Ishikawa (cell line): ENCODE measurements at regions not wholly inside any gene's neighbourhood (a gene's known extent, or its start where the extent isn't known, plus 50 kb on each side); places are given as distances from the start of the nearest gene placed in this dataset.

Experiments used
- EP300 ChIP-seq: IDR thresholded peaks from 2 replicates; pipeline ENCODE4 v1.6.1; 2012; ENCODE audit warnings: borderline replicate concordance
- NFIC ChIP-seq: IDR thresholded peaks from 2 replicates; pipeline ENCODE4 v1.6.1; 2012
- RAD21 ChIP-seq: IDR thresholded peaks from 2 replicates; pipeline ENCODE4 v1.6.1; 2012; ENCODE audit warnings: low read depth
- TEAD4 ChIP-seq: IDR thresholded peaks from 2 replicates; pipeline ENCODE4 v1.6.1; 2012
- TF ChIP-seq, protein P1 (sequence below): IDR thresholded peaks from 2 replicates; pipeline ENCODE4 v1.6.1; 2012
- TF ChIP-seq, protein P2 (sequence below): IDR thresholded peaks from 2 replicates; pipeline ENCODE4 v1.6.1; 2012; ENCODE audit warnings: low read depth, mild to moderate bottlenecking
- TF ChIP-seq, protein P3 (sequence below): IDR thresholded peaks from 2 replicates; pipeline ENCODE4 v1.6.1; 2012

DNA sequence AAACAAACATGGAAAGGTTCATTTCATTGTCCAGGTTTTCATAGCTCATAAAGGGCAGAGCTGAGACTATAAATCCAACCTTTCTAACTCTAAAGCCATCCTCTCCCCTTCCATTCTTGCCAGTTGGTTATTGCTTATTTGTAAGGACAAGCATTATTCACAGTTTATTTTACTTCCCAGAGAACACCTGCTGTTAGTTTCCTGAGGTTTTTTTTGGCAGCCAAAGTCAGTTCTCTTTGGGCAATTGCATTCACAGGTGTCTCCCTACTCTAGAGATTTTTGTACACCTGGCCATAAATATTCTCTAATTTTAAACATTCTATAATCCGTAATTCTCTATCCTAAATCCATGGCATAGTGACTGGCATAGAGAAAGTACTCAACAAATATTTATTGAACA lies 87.3 kb upstream of the SPHKAP start:
- TF ChIP-seq NFIC = no peak
- no peak for TF ChIP-seq RAD21
- TF ChIP-seq, protein P1, sequence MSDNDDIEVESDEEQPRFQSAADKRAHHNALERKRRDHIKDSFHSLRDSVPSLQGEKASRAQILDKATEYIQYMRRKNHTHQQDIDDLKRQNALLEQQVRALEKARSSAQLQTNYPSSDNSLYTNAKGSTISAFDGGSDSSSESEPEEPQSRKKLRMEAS = no peak
- TF ChIP-seq EP300 = no peak
- TF ChIP-seq TEAD4 = no peak
- TF ChIP-seq, protein P2, sequence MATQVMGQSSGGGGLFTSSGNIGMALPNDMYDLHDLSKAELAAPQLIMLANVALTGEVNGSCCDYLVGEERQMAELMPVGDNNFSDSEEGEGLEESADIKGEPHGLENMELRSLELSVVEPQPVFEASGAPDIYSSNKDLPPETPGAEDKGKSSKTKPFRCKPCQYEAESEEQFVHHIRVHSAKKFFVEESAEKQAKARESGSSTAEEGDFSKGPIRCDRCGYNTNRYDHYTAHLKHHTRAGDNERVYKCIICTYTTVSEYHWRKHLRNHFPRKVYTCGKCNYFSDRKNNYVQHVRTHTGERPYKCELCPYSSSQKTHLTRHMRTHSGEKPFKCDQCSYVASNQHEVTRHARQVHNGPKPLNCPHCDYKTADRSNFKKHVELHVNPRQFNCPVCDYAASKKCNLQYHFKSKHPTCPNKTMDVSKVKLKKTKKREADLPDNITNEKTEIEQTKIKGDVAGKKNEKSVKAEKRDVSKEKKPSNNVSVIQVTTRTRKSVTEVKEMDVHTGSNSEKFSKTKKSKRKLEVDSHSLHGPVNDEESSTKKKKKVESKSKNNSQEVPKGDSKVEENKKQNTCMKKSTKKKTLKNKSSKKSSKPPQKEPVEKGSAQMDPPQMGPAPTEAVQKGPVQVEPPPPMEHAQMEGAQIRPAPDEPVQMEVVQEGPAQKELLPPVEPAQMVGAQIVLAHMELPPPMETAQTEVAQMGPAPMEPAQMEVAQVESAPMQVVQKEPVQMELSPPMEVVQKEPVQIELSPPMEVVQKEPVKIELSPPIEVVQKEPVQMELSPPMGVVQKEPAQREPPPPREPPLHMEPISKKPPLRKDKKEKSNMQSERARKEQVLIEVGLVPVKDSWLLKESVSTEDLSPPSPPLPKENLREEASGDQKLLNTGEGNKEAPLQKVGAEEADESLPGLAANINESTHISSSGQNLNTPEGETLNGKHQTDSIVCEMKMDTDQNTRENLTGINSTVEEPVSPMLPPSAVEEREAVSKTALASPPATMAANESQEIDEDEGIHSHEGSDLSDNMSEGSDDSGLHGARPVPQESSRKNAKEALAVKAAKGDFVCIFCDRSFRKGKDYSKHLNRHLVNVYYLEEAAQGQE = no peak
- TF ChIP-seq, protein P3, sequence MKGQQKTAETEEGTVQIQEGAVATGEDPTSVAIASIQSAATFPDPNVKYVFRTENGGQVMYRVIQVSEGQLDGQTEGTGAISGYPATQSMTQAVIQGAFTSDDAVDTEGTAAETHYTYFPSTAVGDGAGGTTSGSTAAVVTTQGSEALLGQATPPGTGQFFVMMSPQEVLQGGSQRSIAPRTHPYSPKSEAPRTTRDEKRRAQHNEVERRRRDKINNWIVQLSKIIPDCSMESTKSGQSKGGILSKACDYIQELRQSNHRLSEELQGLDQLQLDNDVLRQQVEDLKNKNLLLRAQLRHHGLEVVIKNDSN = no peak
